K562 (cell line): ENCODE measurements at regions not wholly inside any gene's neighbourhood (a gene's known extent, or its start where the extent isn't known, plus 50 kb on each side); places are given as distances from the start of the nearest gene placed in this dataset.

Experiments used
- ATAC-seq: fragments of 200-7000 bp; cut with Tn5 transposase; 3 replicates; pipeline ENCODE4 v1.9.1; 2020; ENCODE audit warnings: moderate library complexity
- BruUV-seq: library from RNA; stranded (reverse); fragments of 400-500 nt; replicated peaks from 2 replicates; lab custom pipeline; 2021; lab: Mats Ljungman, UMichigan
- CTCF ChIA-PET: fragments of 300-600 bp; formaldehyde crosslinking; extraction: SDS; loops from one replicate; lab custom pipeline; 2021; ENCODE audit warnings: low intra/inter-chr PET ratio; lab: Yijun Ruan, JAX
- POLR2A ChIA-PET: fragments of 300-600, 350-650 bp; sonication (Branson Sonifier 250); formaldehyde crosslinking; extraction: SDS; loops from one replicate; lab custom pipeline; 2021; ENCODE audit warnings: antibody characterized with exemption, inconsistent platforms; lab: Yijun Ruan, JAX
- DNase-seq, 4 experiments: peaks; one replicate each; pipeline versions ENCODE4 v3.0.0 to v3.0.0-alpha.2; 2011 to 2018; ENCODE audit warnings: low spot score in 3 of 4, mixed read lengths in 3 of 4; ENCODE audit errors: extremely low read depth in 1 of 4
- FAIRE-seq: peaks from 2 replicates; lab custom pipeline; 2011; peaks lifted over from hg19 to GRCh38; lab: Jason Lieb, UNC
- H2AFZ ChIP-seq: 2 replicates; pipeline ENCODE4 v1.6.0; 2011; ENCODE audit warnings: low read depth, low read length, control low read depth, inconsistent platforms
- H3K27ac ChIP-seq: fragments of 200-600 bp; 3 replicates; pipeline ENCODE4 v1.8.0; 2011; ENCODE audit warnings: low read depth, mild to moderate bottlenecking, control low read depth, inconsistent platforms, low read length, moderate library complexity, mixed read lengths; ENCODE audit errors: extremely low read depth
- H3K27me3 ChIP-seq, 2 experiments: fragments of 300-600 bp in 1 of 2; 2 replicates in 1 of 2; 3 replicates in 1 of 2; pipeline versions ENCODE4 v1.6.0 to v1.8.0; 2011; ENCODE audit warnings: inconsistent platforms in 2 of 2, low read length in 2 of 2, mild to moderate bottlenecking in 1 of 2, mixed read lengths in 1 of 2, moderate library complexity in 1 of 2; ENCODE audit not compliant: control insufficient read depth in 2 of 2, insufficient read depth in 2 of 2
- H3K36me3 ChIP-seq: fragments of 300-600 bp; 3 replicates; pipeline ENCODE4 v1.8.0; 2011; ENCODE audit warnings: mild to moderate bottlenecking, low read length, inconsistent platforms; ENCODE audit not compliant: control insufficient read depth, insufficient read depth
- H3K4me1 ChIP-seq, 2 experiments: fragments of 200-600 bp in 1 of 2; replicated peaks in 1 of 2; 2 replicates in 1 of 2; 3 replicates in 1 of 2; pipeline versions ENCODE4 v1.5.1 to v1.8.0; 2011; ENCODE audit warnings: inconsistent platforms in 2 of 2, low read length in 2 of 2, mild to moderate bottlenecking in 1 of 2, mixed read lengths in 1 of 2, moderate library complexity in 1 of 2; ENCODE audit not compliant: control insufficient read depth in 2 of 2, insufficient read depth in 2 of 2
- H3K4me2 ChIP-seq: 2 replicates; pipeline ENCODE4 v1.6.1; 2011; ENCODE audit warnings: low read length, control low read depth, inconsistent platforms, mixed read lengths; ENCODE audit not compliant: insufficient read depth
- H3K4me3 ChIP-seq: fragments of 200-600 bp; sonication (generic), shearing (Covaris generic); 2 replicates; pipeline ENCODE4 v1.5.1; 2016; ENCODE audit warnings: control low read depth, inconsistent platforms
- H3K79me2 ChIP-seq: fragments of 200-600 bp; 3 replicates; pipeline ENCODE4 v1.8.0; 2011; ENCODE audit warnings: low read length, inconsistent platforms; ENCODE audit not compliant: control insufficient read depth, insufficient read depth
- H3K9ac ChIP-seq, 2 experiments: 2 replicates each; pipeline versions ENCODE4 v1.6.0 to v1.6.1; 2011; ENCODE audit warnings: low read depth in 2 of 2, low read length in 2 of 2, control low read depth in 1 of 2, inconsistent platforms in 1 of 2, mild to moderate bottlenecking in 1 of 2, mixed read lengths in 1 of 2; ENCODE audit not compliant: insufficient read depth in 1 of 2
- H3K9me1 ChIP-seq: one replicate; pipeline ENCODE4 v1.6.0; 2011; ENCODE audit warnings: inconsistent platforms, mild to moderate bottlenecking, low read length, moderate library complexity; ENCODE audit not compliant: control insufficient read depth, insufficient read depth
- H3K9me3 ChIP-seq: replicated peaks from 2 replicates; pipeline ENCODE4 v1.5.1; 2011; ENCODE audit warnings: low read depth, low read length, inconsistent platforms; ENCODE audit not compliant: control insufficient read depth, insufficient read depth
- H4K20me1 ChIP-seq: replicated peaks from 2 replicates; pipeline ENCODE4 v1.6.1; 2011; ENCODE audit warnings: low read length, inconsistent platforms, mixed read lengths; ENCODE audit not compliant: control insufficient read depth, insufficient read depth
- CCNT2 ChIP-seq: IDR thresholded peaks from 2 replicates; pipeline ENCODE4 v1.6.1; 2011; ENCODE audit warnings: borderline replicate concordance, low read depth, mild to moderate bottlenecking, moderate library complexity, mixed read lengths, low read length; ENCODE audit not compliant: insufficient read length; ENCODE audit errors: extremely low read depth
- CEBPZ ChIP-seq: fragments of 150-350 bp; IDR thresholded peaks from 2 replicates; pipeline ENCODE4 v1.6.1; 2014; ENCODE audit warnings: low read depth, mild to moderate bottlenecking, low read length, borderline replicate concordance
- MCM7 ChIP-seq, 2 experiments: fragments of 450-650 bp; IDR thresholded peaks; 2 replicates each; pipeline ENCODE4 v1.6.1; 2016 to 2018
- MEF2D ChIP-seq: conservative IDR thresholded peaks from 2 replicates; pipeline ENCODE4 v1.6.1; 2016; ENCODE audit warnings: low read depth, missing genetic modification characterization, missing compliant biosample characterization
- NCOR1 ChIP-seq: fragments of 450-650 bp; IDR thresholded peaks from 2 replicates; pipeline ENCODE4 v1.6.1; 2016; ENCODE audit warnings: mild to moderate bottlenecking, moderate library complexity
- NFYB ChIP-seq: IDR thresholded peaks from 2 replicates; pipeline ENCODE4 v1.6.1; 2011; ENCODE audit warnings: mild to moderate bottlenecking, moderate library complexity; ENCODE audit not compliant: insufficient read length; ENCODE audit errors: extremely low read depth
- PCBP2 ChIP-seq: fragments of 200-400 bp; formaldehyde crosslinking; IDR thresholded peaks from 2 replicates; pipeline ENCODE4 v1.6.1; 2018; ENCODE audit warnings: low read length, low read depth, mild to moderate bottlenecking, moderate library complexity; ENCODE audit not compliant: poor library complexity, severe bottlenecking
- RBBP5 ChIP-seq: fragments of 200-600 bp; sonication (generic); IDR thresholded peaks from 2 replicates; pipeline ENCODE4 v1.6.1; 2012; ENCODE audit warnings: borderline replicate concordance, mild to moderate bottlenecking, low read length, control low read depth, inconsistent platforms; ENCODE audit not compliant: insufficient read depth, poor library complexity, severe bottlenecking
- RBM14 ChIP-seq: fragments of 200-400 bp; formaldehyde crosslinking; IDR thresholded peaks from 2 replicates; pipeline ENCODE4 v1.6.1; 2018; ENCODE audit warnings: low read depth, mild to moderate bottlenecking, low read length, moderate library complexity, borderline replicate concordance; ENCODE audit not compliant: insufficient read depth
- SMC3 ChIP-seq: conservative IDR thresholded peaks from 2 replicates; pipeline ENCODE4 v1.6.1; 2011; ENCODE audit warnings: low read depth, low read length, improper control_type of control experiment; ENCODE audit not compliant: insufficient read depth
- STAT5B ChIP-seq: fragments of 250-450 bp; sonication (Bioruptor Pico); IDR thresholded peaks from 2 replicates; pipeline ENCODE4 v1.8.0; 2021; ENCODE audit warnings: mild to moderate bottlenecking, inconsistent platforms
- TAF9B ChIP-seq: fragments of 450-650 bp; IDR thresholded peaks from 2 replicates; pipeline ENCODE4 v1.6.1; 2018; ENCODE audit warnings: mild to moderate bottlenecking; ENCODE audit not compliant: partially characterized antibody
- ZNF217 ChIP-seq: sonication (generic); formaldehyde crosslinking; IDR thresholded peaks from 2 replicates; pipeline ENCODE4 v1.8.0; 2022; ENCODE audit warnings: mild to moderate bottlenecking, missing genetic modification reagents
- ZNF644 ChIP-seq: fragments of 200-800 bp; sonication (Bioruptor generic); IDR thresholded peaks from 2 replicates; pipeline ENCODE4 v1.6.1; 2016; ENCODE audit warnings: low read depth, missing genetic modification characterization, missing compliant biosample characterization
- ZNF695 ChIP-seq: fragments of 450-650 bp; formaldehyde crosslinking; IDR thresholded peaks from 2 replicates; pipeline ENCODE4 v1.4.0; 2020; ENCODE audit warnings: mild to moderate bottlenecking, moderate library complexity
- WGBS: fragments of 100-300 bp; shearing (Covaris generic); methylation state at CpG from one replicate; pipeline ENCODE4 v1.1.6; 2016; ENCODE audit warnings: low coverage, mixed read lengths; ENCODE audit not compliant: insufficient coverage; ENCODE audit errors: missing lambda C conversion rate; 5-methylcytosine and 5-hydroxymethylcytosine counted together
- in situ Hi-C: fragments of 300-500 bp; cut with MboI; formaldehyde crosslinking; loops from 4 replicates; pipeline ENCODE4 v1.15.0; 2018; ENCODE audit warnings: inconsistent platforms, mixed read lengths
- intact Hi-C: fragments of 100-400 bp; cut with micrococcal nuclease; formaldehyde crosslinking; loops from 2 replicates; pipeline ENCODE4 v1.14.2; 2022

GRCh38 chr13:50378509-50379044, 363.3 kb downstream of the KCNRG start:
- Histone ChIP-seq H3K9ac (no peak overlapping the region), H3K9me3 (no peaks in the 10 kb centered on the region; the same call in 1 of the 2 replicates), H3K27me3 (no peaks in the 10 kb centered on the region), H3K27ac (no peak overlapping the region), H3K4me3 (no peak overlapping the region), H2AFZ (no peak overlapping the region), H3K4me2 (no peak overlapping the region), H4K20me1 (no peaks in the 10 kb centered on the region), H3K9me1 (no peaks in the 10 kb centered on the region), H3K4me1 (no peaks in the 10 kb centered on the region), H3K79me2 (no peaks in the 10 kb centered on the region), H3K36me3 (no peaks in the 10 kb centered on the region)
- BruUV-seq = no TSS peak
- intact Hi-C loops = no loop called here
- in situ Hi-C loops = no loop called here
- FAIRE-seq = no peak
- 70% methylated on average over 5 of the region's 5 CpGs for WGBS
- POLR2A ChIA-PET = no interaction called here
- CTCF ChIA-PET = no interaction called here
- DNase-seq = no peak
- no peak for ATAC-seq
- TF ChIP-seq ZNF217 (CRISPR knock-in tag) (no peak), RBM14 (no peak), STAT5B (CRISPR knock-in tag) (no peak), RBBP5 (no peak), CCNT2 (no peak), ZNF644 (no peak), MCM7 (IDR thresholded peaks at IDR 0.05) (no peak), NFYB (no peak), TAF9B (no peak), MEF2D (tag) (no peak), SMC3 (no peak), CEBPZ (no peak), NCOR1 (no peak), ZNF695 (no peak), PCBP2 (no peak)
